Suppressor macrophage (primary cell): ENCODE measurements at regions not wholly inside any gene's neighbourhood (a gene's known extent, or its start where the extent isn't known, plus 50 kb on each side); places are given as distances from the start of the nearest gene placed in this dataset.

Experiments used
- DNase-seq, 4 experiments: peaks; one replicate each; pipeline ENCODE4 v3.0.0-alpha.2; 2020 to 2022

GRCh38 chr11:17157761-17158160 lies 50.0 kb downstream of the PIK3C2A start:
- DNase-seq, result no peak

DNA sequence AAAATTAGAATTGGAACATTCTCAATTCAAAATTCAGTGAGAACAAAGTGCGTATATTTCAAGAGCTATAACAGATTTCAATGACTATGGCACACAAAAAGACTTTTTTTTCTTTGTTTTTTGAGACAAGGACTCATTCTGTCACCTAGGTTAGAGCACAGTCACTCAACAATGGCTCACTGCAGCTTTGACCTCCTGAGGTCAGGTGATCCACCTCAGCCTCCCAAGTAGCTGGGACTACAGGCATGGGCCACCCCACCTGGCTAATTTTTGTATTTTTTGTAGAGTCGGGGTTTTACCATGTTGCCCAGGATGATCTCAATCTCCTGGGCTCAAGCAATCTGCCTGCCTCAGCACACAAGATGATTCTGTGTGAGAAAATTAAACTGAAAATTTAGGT lies 51.5 kb downstream of the PIK3C2A start:
- no peak for DNase-seq

GRCh38 chr11:17154409-17155159 lies 53.2 kb downstream of the PIK3C2A start:
- DNase-seq, result peak in 3 of 4 experiments; percentile 10 to 53 (median 52)

DNA sequence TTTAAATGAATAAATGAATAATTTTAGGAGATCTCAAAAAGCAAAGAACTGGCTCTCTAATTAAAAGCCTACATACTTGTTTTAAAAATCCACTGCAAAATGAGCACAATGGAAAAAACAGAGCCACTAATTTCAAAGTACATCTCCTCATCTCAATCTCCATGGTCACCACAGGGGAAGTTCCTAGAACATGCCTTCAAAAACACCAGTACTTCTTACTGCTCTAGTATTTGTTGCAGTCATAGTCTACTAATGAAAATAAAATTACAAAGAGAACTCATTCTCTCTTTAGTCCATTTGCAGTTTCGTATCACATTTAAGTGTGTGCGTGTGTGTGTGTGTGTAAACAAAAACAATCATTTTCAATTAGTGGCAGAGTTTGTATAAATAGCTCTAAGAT lies 54.0 kb downstream of the PIK3C2A start:
- DNase-seq, result no peak

- DNase-seq, result no peak
Measured at GRCh38 chr11:17152306-17152705, 55.5 kb downstream of the PIK3C2A start.

GRCh38 chr11:17150521-17150920 lies 57.3 kb downstream of the PIK3C2A start:
- DNase-seq, result no peak

DNA sequence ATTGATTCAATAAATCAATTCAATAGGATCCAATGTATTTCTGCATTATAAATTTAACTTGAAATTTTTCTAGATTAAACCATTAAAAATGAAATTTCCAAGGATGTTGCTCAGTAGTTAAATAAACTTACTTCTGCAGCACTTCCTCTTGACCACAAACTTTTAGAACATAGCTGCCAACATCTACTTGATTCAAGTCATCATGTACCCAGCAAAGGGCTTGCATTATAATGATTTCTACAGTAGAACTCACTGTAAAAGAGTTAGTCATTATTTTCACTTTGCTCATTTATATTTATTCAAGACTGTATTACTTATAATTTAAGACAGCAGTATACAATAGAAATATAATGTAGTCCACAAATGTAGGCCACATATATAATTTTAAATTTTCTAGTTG lies 59.2 kb downstream of the PIK3C2A start:
- no peak for DNase-seq

DNA sequence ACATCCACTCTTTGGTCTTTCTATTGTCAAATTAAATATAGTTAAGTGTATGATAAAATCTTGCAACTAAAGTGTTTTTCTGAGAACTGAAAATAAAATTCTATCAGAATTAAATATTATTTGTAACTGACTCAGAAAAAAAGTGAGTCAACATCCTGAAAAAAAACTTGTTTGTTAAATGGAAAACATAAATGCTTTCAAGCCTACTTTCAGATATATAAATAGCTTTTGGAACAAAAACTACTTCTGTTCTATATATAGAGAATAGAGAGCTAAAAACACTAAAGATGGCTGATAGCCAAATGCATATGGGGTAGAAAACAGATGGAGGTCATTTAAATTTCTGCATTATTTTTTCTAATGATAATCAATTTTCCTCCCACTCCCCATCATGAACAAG lies 61.8 kb downstream of the PIK3C2A start:
- DNase-seq, result no peak

- no peak for DNase-seq
Measured at GRCh38 chr11:17142450-17142849, 65.0 kb upstream of the RPS13 start.

GRCh38 chr11:17141156-17141555 lies 63.7 kb upstream of the RPS13 start:
- DNase-seq, result no peak

DNA sequence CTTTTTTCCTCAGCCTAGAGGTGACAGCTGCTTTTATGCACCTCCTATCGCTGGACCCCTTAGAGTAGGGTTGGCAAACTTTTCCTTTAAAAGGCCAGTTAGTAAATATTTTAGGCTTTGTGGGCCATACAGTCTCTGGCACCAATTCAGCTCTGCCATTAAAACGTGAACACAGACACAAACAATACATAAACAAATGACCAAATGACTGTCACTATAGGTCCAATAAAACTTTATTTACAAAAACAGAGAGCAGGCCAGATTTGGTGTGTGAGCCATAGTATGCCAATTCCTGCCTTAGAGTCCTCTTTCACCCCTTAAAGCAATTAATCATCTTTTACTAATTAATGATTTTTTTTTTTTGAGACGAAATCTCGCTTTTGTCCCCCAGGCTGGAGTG lies 61.1 kb upstream of the RPS13 start:
- no peak for DNase-seq

DNA sequence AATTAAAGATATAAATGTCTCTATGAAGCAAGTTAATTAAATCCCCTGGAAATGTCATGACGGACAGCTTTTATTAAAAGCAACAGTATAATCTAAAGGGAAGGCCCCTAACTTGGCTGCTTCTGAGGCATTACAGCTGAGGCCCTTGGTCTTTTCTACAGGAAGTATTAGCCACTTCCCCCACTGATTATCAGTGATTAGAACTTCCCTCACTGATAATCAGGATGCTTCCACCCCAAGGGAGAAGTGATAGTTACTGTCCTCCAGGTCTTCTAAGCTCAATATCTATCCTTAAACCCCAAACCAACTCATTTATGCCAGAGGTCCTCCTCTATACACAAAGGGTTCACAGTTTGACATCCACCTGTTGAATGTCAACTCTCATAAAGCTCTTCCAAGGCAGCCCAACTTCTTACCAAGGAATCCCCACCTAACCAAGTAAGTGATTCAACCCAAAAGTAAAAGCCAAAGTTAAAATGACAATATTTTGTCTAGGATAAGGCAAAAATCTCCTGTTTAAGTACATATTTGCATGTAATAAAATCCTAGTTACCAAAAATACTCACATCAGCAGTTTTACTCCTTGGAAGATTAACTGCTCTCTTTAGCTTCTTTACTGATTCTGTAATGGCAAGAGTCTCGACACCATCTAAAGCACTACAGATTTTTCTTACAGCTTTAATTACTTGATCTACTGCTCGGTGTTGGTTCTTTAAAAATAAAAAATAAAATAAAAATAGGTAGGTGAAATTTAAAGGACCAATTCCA lies 58.6 kb upstream of the RPS13 start:
- no peak for DNase-seq

DNA sequence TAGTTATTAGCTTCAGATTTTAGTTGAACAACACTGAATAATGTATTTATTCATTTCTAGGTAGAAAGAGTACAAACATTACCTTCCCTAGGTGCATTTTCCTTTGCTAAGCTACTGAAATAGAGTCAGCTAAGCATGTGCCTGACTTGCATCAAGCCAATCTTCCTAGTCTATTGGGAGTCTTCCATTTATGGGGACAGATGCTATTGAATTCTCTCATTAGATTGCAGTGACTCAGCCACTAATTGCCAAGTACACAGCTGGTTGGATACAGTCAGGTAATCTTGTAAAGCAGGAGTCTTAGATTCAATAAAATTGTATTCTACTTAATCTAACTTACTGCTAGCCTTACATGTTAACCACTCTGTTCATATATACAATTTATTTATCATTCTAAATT lies 55.2 kb upstream of the RPS13 start:
- DNase-seq, result no peak

GRCh38 chr11:17129003-17129402 lies 51.5 kb upstream of the RPS13 start:
- no peak for DNase-seq
